ENCODE measurements at regions not wholly inside any gene's neighbourhood (a gene's known extent, or its start where the extent isn't known, plus 50 kb on each side); places are given as distances from the start of the nearest gene placed in this dataset.

DNA sequence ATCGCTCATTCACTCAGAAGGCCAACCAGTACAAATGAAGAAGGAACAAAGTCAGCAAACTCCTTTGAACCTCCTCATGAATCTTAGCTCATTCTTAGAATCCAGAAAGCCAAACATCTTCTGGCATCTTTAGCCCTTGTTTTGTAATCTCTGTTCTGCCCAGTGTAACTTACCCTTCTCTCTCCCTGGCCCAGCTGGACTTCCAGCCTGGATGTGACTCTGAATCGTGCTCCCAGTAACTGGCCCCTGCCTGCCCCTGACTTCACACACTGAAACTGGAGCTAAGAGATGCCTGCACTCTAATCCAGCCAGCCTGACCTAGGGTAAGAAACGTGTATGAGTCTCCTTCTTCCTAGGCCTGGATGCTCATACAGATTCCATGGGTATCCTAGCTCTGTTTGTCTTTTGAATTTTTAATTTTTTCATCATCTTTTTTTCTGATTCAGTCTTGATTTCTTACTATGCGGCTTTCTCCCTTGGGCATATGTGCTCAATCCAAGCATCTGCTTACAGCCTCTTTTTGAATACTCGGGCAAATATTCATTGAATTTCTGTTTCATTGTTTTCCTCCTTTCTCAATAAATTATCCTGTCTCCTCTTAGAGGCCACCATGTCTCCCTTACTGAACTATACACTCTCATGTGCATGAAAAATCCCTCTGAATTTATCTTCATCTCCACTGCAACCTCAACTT is 845.6 kb upstream of the AUTS2 start:
- H2AFZ ChIP-seq (replicated peaks; ENCODE audit: low read length, poor library complexity) = no peak overlapping the region
- H3K14ac ChIP-seq (replicated peaks; ENCODE audit: low read depth, low read length) = no peak overlapping the region
- intact Hi-C loops (cut with micrococcal nuclease) (no loop called here), dilution Hi-C loops (cut with HindIII; ENCODE audit: low sequenced_read_pairs, unreplicated experiment) (no loop called here), in situ Hi-C loops (cut with MboI; ENCODE audit: low sequenced_read_pairs) (no loop called here)
- DNase-seq (no peak), ATAC-seq (ENCODE audit: low read depth) (no peak)
- ChIA-PET CTCF (no interaction called here), POLR2A (ENCODE audit: unreplicated experiment) (no interaction called here)
- no peak overlapping the region for H4K91ac ChIP-seq (ENCODE audit: insufficient read depth, low read depth, low read length)
- H3K18ac ChIP-seq (ENCODE audit: low read depth, low read length) = no peak overlapping the region
- no peak overlapping the region for H3K56ac ChIP-seq (ENCODE audit: extremely low read depth, insufficient read depth, low read length)
- H3K27ac ChIP-seq (ENCODE audit: insufficient read depth, low read length) = no peak overlapping the region
- H2BK15ac ChIP-seq (ENCODE audit: low read depth, low read length) = no peak overlapping the region
- H3K9ac ChIP-seq (ENCODE audit: low read depth, low read length) = no peak overlapping the region
- no peak overlapping the region for H2BK5ac ChIP-seq (ENCODE audit: low read depth, low read length, poor library complexity, severe bottlenecking)
- no peak overlapping the region for H2BK20ac ChIP-seq (ENCODE audit: low read depth, low read length)
- H3K79me1 ChIP-seq (ENCODE audit: low read depth in 1 of 2, low read length in 2 of 2) = no peaks in the 10 kb centered on the region
- TF ChIP-seq ELK1 (IDR thresholded peaks at IDR 0.05; ENCODE audit: borderline replicate concordance, low read depth, low read length) (no peak), RFX5 (IDR thresholded peaks at IDR 0.05; ENCODE audit: low read depth, low read length) (no peak), MXI1 (IDR thresholded peaks at IDR 0.05; ENCODE audit: borderline replicate concordance, low read depth, low read length) (no peak), RCOR1 (IDR thresholded peaks at IDR 0.05; ENCODE audit: insufficient replicate concordance, low read length) (no peak)
- TF ChIP-seq, protein P1, sequence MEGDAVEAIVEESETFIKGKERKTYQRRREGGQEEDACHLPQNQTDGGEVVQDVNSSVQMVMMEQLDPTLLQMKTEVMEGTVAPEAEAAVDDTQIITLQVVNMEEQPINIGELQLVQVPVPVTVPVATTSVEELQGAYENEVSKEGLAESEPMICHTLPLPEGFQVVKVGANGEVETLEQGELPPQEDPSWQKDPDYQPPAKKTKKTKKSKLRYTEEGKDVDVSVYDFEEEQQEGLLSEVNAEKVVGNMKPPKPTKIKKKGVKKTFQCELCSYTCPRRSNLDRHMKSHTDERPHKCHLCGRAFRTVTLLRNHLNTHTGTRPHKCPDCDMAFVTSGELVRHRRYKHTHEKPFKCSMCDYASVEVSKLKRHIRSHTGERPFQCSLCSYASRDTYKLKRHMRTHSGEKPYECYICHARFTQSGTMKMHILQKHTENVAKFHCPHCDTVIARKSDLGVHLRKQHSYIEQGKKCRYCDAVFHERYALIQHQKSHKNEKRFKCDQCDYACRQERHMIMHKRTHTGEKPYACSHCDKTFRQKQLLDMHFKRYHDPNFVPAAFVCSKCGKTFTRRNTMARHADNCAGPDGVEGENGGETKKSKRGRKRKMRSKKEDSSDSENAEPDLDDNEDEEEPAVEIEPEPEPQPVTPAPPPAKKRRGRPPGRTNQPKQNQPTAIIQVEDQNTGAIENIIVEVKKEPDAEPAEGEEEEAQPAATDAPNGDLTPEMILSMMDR (conservative IDR thresholded peaks at IDR 0.05; ENCODE audit: low read depth, low read length) = no peak
- H3K4me3 ChIP-seq (ENCODE audit: insufficient read depth, low read depth, low read length) = no peak overlapping the region
- H3K36me3 ChIP-seq (ENCODE audit: control insufficient read depth, insufficient read depth, low read length) = no peaks in the 10 kb centered on the region
- no peaks in the 10 kb centered on the region for H4K20me1 ChIP-seq (ENCODE audit: insufficient read depth, low read length)
- no peak overlapping the region for H4K8ac ChIP-seq (ENCODE audit: low read depth in 2 of 2, low read length in 2 of 2)
- H2BK120ac ChIP-seq (ENCODE audit: low read depth, low read length) = no peak overlapping the region
- no peaks in the 10 kb centered on the region for H3K4me1 ChIP-seq (ENCODE audit: control insufficient read depth, insufficient read depth, low read length)
- no TSS peak for BruUV-seq (replicated peaks)
- H3K23ac ChIP-seq (ENCODE audit: low read depth, low read length) = no peak overlapping the region
- H4K5ac ChIP-seq (ENCODE audit: low read depth, low read length) = no peak overlapping the region
- H3K9me3 ChIP-seq (ENCODE audit: control insufficient read depth, insufficient read depth, low read length) = peaks cover 2% of the 10 kb centered on the region; the same call in 1 of the 2 replicates
- no peaks in the 10 kb centered on the region for H3K9me1 ChIP-seq (ENCODE audit: insufficient read depth, low read length)
- no peak overlapping the region for H2AK9ac ChIP-seq (replicated peaks; ENCODE audit: low read depth, low read length, poor library complexity)
- H3K4ac ChIP-seq (ENCODE audit: low read depth, low read length) = no peak overlapping the region
- no peaks in the 10 kb centered on the region for H3K27me3 ChIP-seq (ENCODE audit: control insufficient read depth, insufficient read depth, low read length)
- no peak overlapping the region for H3K4me2 ChIP-seq (ENCODE audit: low read depth, low read length)
- H2AK5ac ChIP-seq (ENCODE audit: low read depth, low read length) = no peak overlapping the region
- WGBS, 2 experiments (ENCODE audit: extremely low coverage in 2 of 2, insufficient read length in 1 of 2) = 45% methylated on average over 1 of the region's 5 CpGs; no CpG with 5 or more reads in 1 of the 2 experiments

Data from IMR-90 (cell line).